ENCODE measurements at regions not wholly inside any gene's neighbourhood (a gene's known extent, or its start where the extent isn't known, plus 50 kb on each side); places are given as distances from the start of the nearest gene placed in this dataset.

DNA sequence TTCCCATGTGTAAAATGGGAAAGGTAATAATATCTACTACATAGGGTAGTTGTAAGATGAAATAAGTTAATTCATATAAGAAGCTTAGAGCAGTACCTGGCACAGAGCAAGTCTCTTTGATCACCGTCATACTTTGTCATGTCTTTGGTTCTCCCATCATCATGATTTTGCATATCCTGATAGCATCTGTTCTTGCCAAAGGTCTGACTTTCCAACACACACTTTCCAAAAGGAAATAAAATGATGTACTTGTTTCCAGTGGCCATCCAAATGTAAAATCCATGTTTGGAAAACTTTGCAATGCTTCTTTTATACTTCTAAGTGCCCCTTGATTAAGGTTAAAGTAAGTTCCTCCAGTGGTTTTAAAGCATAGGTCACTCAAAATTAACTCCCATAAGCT lies 266.9 kb upstream of the PTGER4 start:
- Histone ChIP-seq H3K9me3 (ENCODE audit: low read depth, low read length, poor library complexity, severe bottlenecking) (no peaks in the 10 kb centered on the region), H3K27me3 (replicated peaks; ENCODE audit: insufficient read depth, low read depth, low read length, poor library complexity) (no peaks in the 10 kb centered on the region), H3K27ac (ENCODE audit: low read depth, low read length, poor library complexity, severe bottlenecking) (no peak overlapping the region), H3K36me3 (ENCODE audit: insufficient read depth, low read length, poor library complexity, severe bottlenecking) (no peaks in the 10 kb centered on the region), H3K4me1 (ENCODE audit: insufficient read depth, low read length, poor library complexity, severe bottlenecking) (peaks cover 18% of the 10 kb centered on the region), H3K4me3 (ENCODE audit: low read depth, low read length, poor library complexity, severe bottlenecking) (no peak overlapping the region)
- POLR2A ChIA-PET (ENCODE audit: low non-redundant PET), result no interaction called here
- CTCF ChIA-PET, result interaction anchor here (0.7 kb wide), 1 partner anchor 12 kb away, joined by 3 read pairs; no protein-coding TSS in a partner anchor
- TF ChIP-seq EZH2 (IDR thresholded peaks at IDR 0.05; ENCODE audit: borderline replicate concordance, low read depth, low read length, poor library complexity, severe bottlenecking), result no peak
- TF ChIP-seq, protein P1, sequence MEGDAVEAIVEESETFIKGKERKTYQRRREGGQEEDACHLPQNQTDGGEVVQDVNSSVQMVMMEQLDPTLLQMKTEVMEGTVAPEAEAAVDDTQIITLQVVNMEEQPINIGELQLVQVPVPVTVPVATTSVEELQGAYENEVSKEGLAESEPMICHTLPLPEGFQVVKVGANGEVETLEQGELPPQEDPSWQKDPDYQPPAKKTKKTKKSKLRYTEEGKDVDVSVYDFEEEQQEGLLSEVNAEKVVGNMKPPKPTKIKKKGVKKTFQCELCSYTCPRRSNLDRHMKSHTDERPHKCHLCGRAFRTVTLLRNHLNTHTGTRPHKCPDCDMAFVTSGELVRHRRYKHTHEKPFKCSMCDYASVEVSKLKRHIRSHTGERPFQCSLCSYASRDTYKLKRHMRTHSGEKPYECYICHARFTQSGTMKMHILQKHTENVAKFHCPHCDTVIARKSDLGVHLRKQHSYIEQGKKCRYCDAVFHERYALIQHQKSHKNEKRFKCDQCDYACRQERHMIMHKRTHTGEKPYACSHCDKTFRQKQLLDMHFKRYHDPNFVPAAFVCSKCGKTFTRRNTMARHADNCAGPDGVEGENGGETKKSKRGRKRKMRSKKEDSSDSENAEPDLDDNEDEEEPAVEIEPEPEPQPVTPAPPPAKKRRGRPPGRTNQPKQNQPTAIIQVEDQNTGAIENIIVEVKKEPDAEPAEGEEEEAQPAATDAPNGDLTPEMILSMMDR (conservative IDR thresholded peaks at IDR 0.05; ENCODE audit: low read depth, low read length), result no peak
- intact Hi-C loops (cut with micrococcal nuclease; ENCODE audit: unreplicated experiment), result no loop called here
- DNase-seq (ENCODE audit: low spot score), result no peak
- BruUV-seq (replicated peaks), result no TSS peak

DNA sequence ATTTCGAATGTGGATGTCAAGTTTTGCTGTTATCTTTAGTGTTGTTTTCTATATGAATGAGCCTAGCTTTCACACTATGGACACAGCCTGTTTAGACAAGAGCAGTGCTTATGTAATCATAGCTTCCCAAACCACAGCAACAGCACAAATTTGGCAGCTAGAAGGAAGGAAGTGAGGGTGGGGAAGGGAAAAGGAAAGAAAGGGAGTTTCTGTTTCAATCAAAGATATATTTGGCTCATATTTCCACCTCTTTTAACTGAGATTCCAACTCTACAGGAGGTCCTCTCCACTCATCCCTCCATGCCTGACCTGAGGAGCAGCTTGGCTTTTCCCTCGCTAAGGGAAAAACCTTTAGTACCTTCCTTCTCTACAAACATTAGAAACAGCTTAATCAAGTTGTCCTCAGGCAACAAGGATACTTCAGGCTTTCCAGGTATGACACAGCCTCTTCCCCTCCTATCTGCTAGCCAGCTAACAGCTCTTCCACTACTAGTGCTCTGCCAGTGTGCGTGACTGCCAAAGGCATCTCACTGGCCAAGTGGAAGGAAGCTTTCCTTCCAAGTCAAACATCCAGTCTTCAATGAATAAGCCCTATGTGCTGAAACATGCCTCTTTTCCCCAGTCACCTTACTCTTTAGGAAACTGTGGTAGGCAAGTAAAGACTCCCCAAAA lies 268.6 kb upstream of the PTGER4 start:
- no peak for TF ChIP-seq EZH2 (IDR thresholded peaks at IDR 0.05; ENCODE audit: borderline replicate concordance, low read depth, low read length, poor library complexity, severe bottlenecking)
- TF ChIP-seq, protein P1 (conservative IDR thresholded peaks at IDR 0.05; ENCODE audit: low read depth, low read length), result no peak
- Histone ChIP-seq H3K27ac (ENCODE audit: low read depth, low read length, poor library complexity, severe bottlenecking) (peak overlapping the region; percentile 14), H3K27me3 (replicated peaks; ENCODE audit: insufficient read depth, low read depth, low read length, poor library complexity) (no peaks in the 10 kb centered on the region), H3K9me3 (ENCODE audit: low read depth, low read length, poor library complexity, severe bottlenecking) (no peaks in the 10 kb centered on the region), H3K4me3 (ENCODE audit: low read depth, low read length, poor library complexity, severe bottlenecking) (no peak overlapping the region), H3K4me1 (ENCODE audit: insufficient read depth, low read length, poor library complexity, severe bottlenecking) (peaks cover 18% of the 10 kb centered on the region), H3K36me3 (ENCODE audit: insufficient read depth, low read length, poor library complexity, severe bottlenecking) (no peaks in the 10 kb centered on the region)
- no TSS peak for BruUV-seq (replicated peaks)
- CTCF ChIA-PET, result interaction anchor here (0.6 kb wide), 1 partner anchor 111 kb away, joined by 3 read pairs; no protein-coding TSS in a partner anchor
- intact Hi-C loops (cut with micrococcal nuclease; ENCODE audit: unreplicated experiment), result no loop called here
- DNase-seq (ENCODE audit: low spot score), result peak; percentile 48
- POLR2A ChIA-PET (ENCODE audit: low non-redundant PET), result no interaction called here

DNA sequence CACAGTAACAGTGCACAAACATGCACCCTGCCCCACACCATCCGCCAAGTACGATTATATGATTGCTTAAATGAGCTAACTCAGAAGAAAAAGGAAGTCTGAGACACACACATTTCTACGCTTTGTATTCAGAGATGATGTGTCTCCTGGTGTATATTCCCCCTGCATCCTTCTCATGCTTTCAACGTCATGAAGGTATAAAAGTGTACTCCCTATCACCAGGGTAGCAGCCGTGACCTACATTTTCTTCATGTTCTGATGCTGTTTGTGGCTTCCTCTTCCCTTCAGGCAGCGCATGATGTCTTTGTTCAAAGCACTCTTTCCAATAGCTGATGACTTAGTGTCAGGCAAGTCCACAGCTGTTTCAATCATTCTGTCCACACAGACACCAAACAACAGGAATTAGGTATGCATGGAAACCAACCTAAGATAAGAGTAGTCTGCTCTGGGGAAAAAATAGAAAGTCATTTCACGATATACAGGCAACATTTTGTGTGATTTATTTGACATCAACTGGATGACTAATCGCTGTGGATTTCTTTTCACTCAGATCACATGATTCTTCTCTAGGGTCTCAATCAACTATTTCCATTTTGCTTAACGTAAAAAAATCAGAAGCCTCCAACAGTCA lies 269.4 kb upstream of the PTGER4 start:
- Histone ChIP-seq H3K27ac (ENCODE audit: low read depth, low read length, poor library complexity, severe bottlenecking) (peak overlapping the region; percentile 14), H3K4me1 (ENCODE audit: insufficient read depth, low read length, poor library complexity, severe bottlenecking) (peaks cover 18% of the 10 kb centered on the region), H3K27me3 (replicated peaks; ENCODE audit: insufficient read depth, low read depth, low read length, poor library complexity) (no peaks in the 10 kb centered on the region), H3K9me3 (ENCODE audit: low read depth, low read length, poor library complexity, severe bottlenecking) (no peaks in the 10 kb centered on the region), H3K4me3 (ENCODE audit: low read depth, low read length, poor library complexity, severe bottlenecking) (no peak overlapping the region), H3K36me3 (ENCODE audit: insufficient read depth, low read length, poor library complexity, severe bottlenecking) (no peaks in the 10 kb centered on the region)
- peak; percentile 44 for DNase-seq (ENCODE audit: low spot score)
- no peak for TF ChIP-seq EZH2 (IDR thresholded peaks at IDR 0.05; ENCODE audit: borderline replicate concordance, low read depth, low read length, poor library complexity, severe bottlenecking)
- TF ChIP-seq, protein P1 (conservative IDR thresholded peaks at IDR 0.05; ENCODE audit: low read depth, low read length), result no peak
- intact Hi-C loops (cut with micrococcal nuclease; ENCODE audit: unreplicated experiment), result no loop called here
- POLR2A ChIA-PET (ENCODE audit: low non-redundant PET), result no interaction called here
- CTCF ChIA-PET, result no interaction called here
- BruUV-seq (replicated peaks), result no TSS peak

All from A673 (cell line).